Uterus (tissue), 2 donors: ENCODE measurements at regions not wholly inside any gene's neighbourhood (a gene's known extent, or its start where the extent isn't known, plus 50 kb on each side); places are given as distances from the start of the nearest gene placed in this dataset.

Source experiments
- CTCF ChIP-seq, 4 experiments: fragments of 200-600 bp in 2 of 4; fragments of 450-650 bp in 2 of 4; sonication (generic) in 2 of 4; IDR thresholded peaks; one replicate each; pipeline ENCODE4 v1.5.1; 2016 to 2019; ENCODE audit warnings: antibody characterized with exemption in 4 of 4, mild to moderate bottlenecking in 2 of 4, moderate library complexity in 1 of 4
- POLR2A ChIP-seq, 2 donors: fragments of 450-650 bp; IDR thresholded peaks; one replicate each; pipeline ENCODE4 v1.6.1; 2016; ENCODE audit warnings: antibody characterized with exemption in 2 of 2, mild to moderate bottlenecking in 1 of 2, moderate library complexity in 1 of 2

GRCh38 chr3:76097589-76097969, 312.2 kb upstream of the ZNF717 start:
- TF ChIP-seq CTCF (IDR thresholded peaks at IDR 0.05) (no peak), POLR2A (IDR thresholded peaks at IDR 0.05) (no peak)
